ENCODE measurements at regions not wholly inside any gene's neighbourhood (a gene's known extent, or its start where the extent isn't known, plus 50 kb on each side); places are given as distances from the start of the nearest gene placed in this dataset.

DNA sequence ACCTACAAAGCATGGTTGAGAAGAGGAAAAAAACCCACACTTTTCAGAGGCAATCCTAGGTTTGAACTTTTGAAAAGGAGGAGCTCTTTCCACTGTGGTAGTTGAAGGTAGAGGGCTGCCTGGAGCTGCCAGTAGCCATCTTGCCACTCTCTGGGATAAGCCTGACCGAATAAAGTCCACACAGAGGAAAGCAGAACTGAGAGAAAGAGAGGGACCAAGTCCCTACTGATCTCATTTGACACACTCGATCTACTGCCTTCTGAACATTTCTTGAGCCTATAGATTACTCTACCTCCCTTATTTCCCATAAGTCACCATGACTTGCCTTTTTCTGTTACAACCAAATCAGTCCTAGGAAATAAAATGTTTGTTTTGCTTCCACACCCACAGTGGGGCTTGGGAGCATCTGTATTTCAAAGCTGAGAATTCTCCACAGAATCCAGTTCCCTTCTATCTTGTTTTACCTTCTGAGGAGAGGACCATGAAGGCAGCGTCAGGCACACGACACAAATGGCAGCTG, 147.0 kb upstream of the PTPRK start:
- H3K9me1 ChIP-seq (ENCODE audit: control insufficient read depth, extremely low read depth, insufficient read depth, low read length): no peaks in the 10 kb centered on the region
- DNase-seq (ENCODE audit: low read depth, low spot score): no peak
- FAIRE-seq: no peak
- TF ChIP-seq EZH2 (IDR thresholded peaks at IDR 0.05; ENCODE audit: low read length): no peak
- TF ChIP-seq, protein P1, sequence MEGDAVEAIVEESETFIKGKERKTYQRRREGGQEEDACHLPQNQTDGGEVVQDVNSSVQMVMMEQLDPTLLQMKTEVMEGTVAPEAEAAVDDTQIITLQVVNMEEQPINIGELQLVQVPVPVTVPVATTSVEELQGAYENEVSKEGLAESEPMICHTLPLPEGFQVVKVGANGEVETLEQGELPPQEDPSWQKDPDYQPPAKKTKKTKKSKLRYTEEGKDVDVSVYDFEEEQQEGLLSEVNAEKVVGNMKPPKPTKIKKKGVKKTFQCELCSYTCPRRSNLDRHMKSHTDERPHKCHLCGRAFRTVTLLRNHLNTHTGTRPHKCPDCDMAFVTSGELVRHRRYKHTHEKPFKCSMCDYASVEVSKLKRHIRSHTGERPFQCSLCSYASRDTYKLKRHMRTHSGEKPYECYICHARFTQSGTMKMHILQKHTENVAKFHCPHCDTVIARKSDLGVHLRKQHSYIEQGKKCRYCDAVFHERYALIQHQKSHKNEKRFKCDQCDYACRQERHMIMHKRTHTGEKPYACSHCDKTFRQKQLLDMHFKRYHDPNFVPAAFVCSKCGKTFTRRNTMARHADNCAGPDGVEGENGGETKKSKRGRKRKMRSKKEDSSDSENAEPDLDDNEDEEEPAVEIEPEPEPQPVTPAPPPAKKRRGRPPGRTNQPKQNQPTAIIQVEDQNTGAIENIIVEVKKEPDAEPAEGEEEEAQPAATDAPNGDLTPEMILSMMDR (optimal IDR thresholded peaks at IDR 0.05 in 1 of 3, IDR thresholded peaks at IDR 0.05 in 1 of 3, conservative IDR thresholded peaks at IDR 0.05 in 1 of 3; ENCODE audit: extremely low read depth in 1 of 3, insufficient read depth in 2 of 3, low read length in 3 of 3): no peak
- no peaks in the 10 kb centered on the region for H3K79me2 ChIP-seq (ENCODE audit: control insufficient read depth, insufficient read depth, low read length)
- H3K36me3 ChIP-seq (ENCODE audit: control insufficient read depth in 2 of 2, extremely low read depth in 1 of 2, insufficient read depth in 2 of 2, low read length in 2 of 2): no peaks in the 10 kb centered on the region
- no peak overlapping the region for H3K4me2 ChIP-seq (ENCODE audit: control insufficient read depth, extremely low read depth, insufficient read depth, low read depth, low read length)
- no peaks in the 10 kb centered on the region for H3K4me1 ChIP-seq (ENCODE audit: control insufficient read depth, extremely low read depth, insufficient read depth, low read length)
- dilution Hi-C loops (cut with MboI; ENCODE audit: extremely low pct_ligation_motif_present, low sequenced_read_pairs): no loop called here
- H3K9ac ChIP-seq (ENCODE audit: control insufficient read depth, extremely low read depth, insufficient read depth, low read length): no peak overlapping the region
- no peak overlapping the region for H3K4me3 ChIP-seq (ENCODE audit: control insufficient read depth in 2 of 3, extremely low read depth in 1 of 3, insufficient read depth in 2 of 3, low read depth in 1 of 3, low read length in 3 of 3)
- H3K27me3 ChIP-seq (ENCODE audit: control insufficient read depth, extremely low read depth, insufficient read depth, low read length): no peaks in the 10 kb centered on the region
- H3K9me3 ChIP-seq (ENCODE audit: control insufficient read depth, low read depth, low read length): no peaks in the 10 kb centered on the region
- no peak overlapping the region for H2AFZ ChIP-seq (ENCODE audit: control insufficient read depth, low read length)
- H3K27ac ChIP-seq (ENCODE audit: control insufficient read depth, insufficient read depth, low read length): no peak overlapping the region
- H4K20me1 ChIP-seq (ENCODE audit: control insufficient read depth, extremely low read depth, insufficient read depth, low read length): no peaks in the 10 kb centered on the region

- no peak for TF ChIP-seq EZH2 (IDR thresholded peaks at IDR 0.05; ENCODE audit: low read length)
- TF ChIP-seq, protein P1 (optimal IDR thresholded peaks at IDR 0.05 in 1 of 3, IDR thresholded peaks at IDR 0.05 in 1 of 3, conservative IDR thresholded peaks at IDR 0.05 in 1 of 3; ENCODE audit: extremely low read depth in 1 of 3, insufficient read depth in 2 of 3, low read length in 3 of 3): no peak
- H2AFZ ChIP-seq (ENCODE audit: control insufficient read depth, low read length): no peak overlapping the region
- no peak overlapping the region for H3K9ac ChIP-seq (ENCODE audit: control insufficient read depth, extremely low read depth, insufficient read depth, low read length)
- H3K27me3 ChIP-seq (ENCODE audit: control insufficient read depth, extremely low read depth, insufficient read depth, low read length): no peaks in the 10 kb centered on the region
- H3K9me1 ChIP-seq (ENCODE audit: control insufficient read depth, extremely low read depth, insufficient read depth, low read length): no peaks in the 10 kb centered on the region
- no peak overlapping the region for H3K4me2 ChIP-seq (ENCODE audit: control insufficient read depth, extremely low read depth, insufficient read depth, low read depth, low read length)
- dilution Hi-C loops (cut with MboI; ENCODE audit: extremely low pct_ligation_motif_present, low sequenced_read_pairs): no loop called here
- H3K9me3 ChIP-seq (ENCODE audit: control insufficient read depth, low read depth, low read length): no peaks in the 10 kb centered on the region
- H3K79me2 ChIP-seq (ENCODE audit: control insufficient read depth, insufficient read depth, low read length): no peaks in the 10 kb centered on the region
- no peak for FAIRE-seq
- no peak overlapping the region for H3K27ac ChIP-seq (ENCODE audit: control insufficient read depth, insufficient read depth, low read length)
- no peak overlapping the region for H3K4me3 ChIP-seq (ENCODE audit: control insufficient read depth in 2 of 3, extremely low read depth in 1 of 3, insufficient read depth in 2 of 3, low read depth in 1 of 3, low read length in 3 of 3)
- H4K20me1 ChIP-seq (ENCODE audit: control insufficient read depth, extremely low read depth, insufficient read depth, low read length): no peaks in the 10 kb centered on the region
- DNase-seq (ENCODE audit: low read depth, low spot score): no peak
- no peaks in the 10 kb centered on the region for H3K4me1 ChIP-seq (ENCODE audit: control insufficient read depth, extremely low read depth, insufficient read depth, low read length)
- H3K36me3 ChIP-seq (ENCODE audit: control insufficient read depth in 2 of 2, extremely low read depth in 1 of 2, insufficient read depth in 2 of 2, low read length in 2 of 2): no peaks in the 10 kb centered on the region
These were observed 146.0 kb upstream of the PTPRK start for GRCh38 chr6:128666405-128666804.
